ENCODE measurements at regions not wholly inside any gene's neighbourhood (a gene's known extent, or its start where the extent isn't known, plus 50 kb on each side); places are given as distances from the start of the nearest gene placed in this dataset.

DNA sequence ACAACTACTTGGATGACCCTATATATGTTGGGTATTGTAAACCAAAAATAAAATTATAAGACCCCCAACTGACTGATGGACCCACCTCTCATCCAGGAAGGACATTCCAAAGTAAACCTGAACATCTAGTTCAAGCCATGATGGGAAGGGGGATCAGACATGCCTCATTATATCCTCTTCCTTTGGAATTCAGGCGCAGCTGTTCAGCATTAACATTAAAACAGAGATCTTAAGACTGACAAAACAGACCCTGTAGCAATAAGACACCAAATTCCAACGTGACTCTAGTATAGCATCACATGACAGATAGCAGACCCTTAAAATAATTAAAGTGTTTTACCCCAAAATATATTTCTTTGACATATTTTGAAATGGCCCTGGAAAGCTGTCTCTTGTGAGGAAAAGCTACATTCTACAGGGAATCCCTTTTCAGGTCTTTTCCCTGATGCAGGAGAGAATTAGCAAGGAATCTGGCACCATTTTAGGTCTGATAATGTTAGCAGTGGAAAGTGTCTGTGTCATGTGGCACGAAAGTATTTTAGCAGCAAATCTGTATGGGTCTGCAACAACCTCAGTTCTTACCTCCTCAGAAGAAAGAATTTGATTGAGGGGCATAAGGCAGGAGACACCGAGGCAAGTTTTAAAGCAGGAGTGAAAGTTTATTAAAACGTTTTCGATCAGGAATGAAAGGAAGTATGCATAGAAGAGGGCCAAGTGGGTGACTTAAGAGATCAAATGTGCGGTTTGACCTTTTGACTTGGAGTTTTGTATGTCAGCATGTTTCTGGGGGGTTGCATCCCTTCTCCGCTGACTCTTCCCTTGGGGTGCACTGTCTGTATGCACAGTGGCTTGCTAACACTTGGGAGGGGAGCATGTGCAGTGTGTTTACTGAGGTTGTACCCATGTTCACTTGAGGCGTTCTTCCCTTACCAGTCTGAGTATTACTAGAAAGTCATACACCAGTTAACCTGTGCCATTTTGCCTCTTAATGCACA, 236.6 kb upstream of the PPP1R3A start:
- no peak for TF ChIP-seq JUND (IDR thresholded peaks at IDR 0.05)
- TF ChIP-seq ZNF274 (IDR thresholded peaks at IDR 0.05; ENCODE audit: low read depth, low read length) = no peak
- TF ChIP-seq, protein P1, sequence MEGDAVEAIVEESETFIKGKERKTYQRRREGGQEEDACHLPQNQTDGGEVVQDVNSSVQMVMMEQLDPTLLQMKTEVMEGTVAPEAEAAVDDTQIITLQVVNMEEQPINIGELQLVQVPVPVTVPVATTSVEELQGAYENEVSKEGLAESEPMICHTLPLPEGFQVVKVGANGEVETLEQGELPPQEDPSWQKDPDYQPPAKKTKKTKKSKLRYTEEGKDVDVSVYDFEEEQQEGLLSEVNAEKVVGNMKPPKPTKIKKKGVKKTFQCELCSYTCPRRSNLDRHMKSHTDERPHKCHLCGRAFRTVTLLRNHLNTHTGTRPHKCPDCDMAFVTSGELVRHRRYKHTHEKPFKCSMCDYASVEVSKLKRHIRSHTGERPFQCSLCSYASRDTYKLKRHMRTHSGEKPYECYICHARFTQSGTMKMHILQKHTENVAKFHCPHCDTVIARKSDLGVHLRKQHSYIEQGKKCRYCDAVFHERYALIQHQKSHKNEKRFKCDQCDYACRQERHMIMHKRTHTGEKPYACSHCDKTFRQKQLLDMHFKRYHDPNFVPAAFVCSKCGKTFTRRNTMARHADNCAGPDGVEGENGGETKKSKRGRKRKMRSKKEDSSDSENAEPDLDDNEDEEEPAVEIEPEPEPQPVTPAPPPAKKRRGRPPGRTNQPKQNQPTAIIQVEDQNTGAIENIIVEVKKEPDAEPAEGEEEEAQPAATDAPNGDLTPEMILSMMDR (IDR thresholded peaks at IDR 0.05 in 2 of 3, conservative IDR thresholded peaks at IDR 0.05 in 1 of 3; ENCODE audit: borderline replicate concordance in 1 of 3, insufficient read depth in 1 of 3, low read depth in 2 of 3, low read length in 2 of 3) = no peak
- no peak for TF ChIP-seq POLR2A (IDR thresholded peaks at IDR 0.05; ENCODE audit: borderline replicate concordance, extremely low read depth, insufficient read depth, insufficient read length)
- no peak for TF ChIP-seq ZFX (IDR thresholded peaks at IDR 0.05)
- TF ChIP-seq POLR2AphosphoS5 (IDR thresholded peaks at IDR 0.05; ENCODE audit: low read depth, low read length) = no peak
- TF ChIP-seq SP1 (IDR thresholded peaks at IDR 0.05; ENCODE audit: low read depth) = no peak
- no peak for TF ChIP-seq EZH2 (IDR thresholded peaks at IDR 0.05)
- TF ChIP-seq CBX3 (IDR thresholded peaks at IDR 0.05; ENCODE audit: low read depth) = no peak

Data from HCT116 (cell line).